Right lobe of liver (tissue), 6 donors: ENCODE measurements at regions not wholly inside any gene's neighbourhood (a gene's known extent, or its start where the extent isn't known, plus 50 kb on each side); places are given as distances from the start of the nearest gene placed in this dataset.

Experiments used
- ATAC-seq, 4 donors: fragments of 200-7000 bp; cut with Tn5 transposase; one replicate each; pipeline ENCODE4 v1.9.1; 2020; ENCODE audit warnings: mild to moderate bottlenecking in 4 of 4, moderate library complexity in 4 of 4
- DNase-seq, 3 donors: peaks; one replicate each; pipeline ENCODE4 v3.0.0-alpha.2; 2020
- H3K27ac ChIP-seq, 3 donors: fragments of 200-600 bp; one replicate each; pipeline ENCODE4 v1.8.0; 2022
- H3K27me3 ChIP-seq, 2 donors: fragments of 200-600 bp; one replicate each; pipeline ENCODE4 v1.8.0; 2022
- H3K36me3 ChIP-seq, 4 donors: fragments of 200-600 bp; sonication (generic) in 1 of 4; one replicate each; pipeline versions ENCODE4 v1.5.1 to v1.8.0; 2017 to 2022; ENCODE audit warnings: control low read depth in 1 of 4
- H3K4me1 ChIP-seq, 4 donors: fragments of 200-600 bp; sonication (generic) in 1 of 4; one replicate each; pipeline versions ENCODE4 v1.5.1 to v1.8.0; 2017 to 2022; ENCODE audit warnings: control low read depth in 1 of 4
- H3K4me3 ChIP-seq, 3 donors: fragments of 200-600 bp; one replicate each; pipeline ENCODE4 v1.8.0; 2022
- H3K9me3 ChIP-seq, 4 donors: fragments of 200-600 bp; sonication (generic) in 1 of 4; one replicate each; pipeline versions ENCODE4 v1.5.1 to v1.8.0; 2017 to 2022; ENCODE audit warnings: control low read depth in 1 of 4
- POLR2A ChIP-seq: fragments of 450-650 bp; IDR thresholded peaks from one replicate; pipeline ENCODE4 v1.6.1; 2017; ENCODE audit warnings: antibody characterized with exemption, mild to moderate bottlenecking
- WGBS: methylation state at CpG from one replicate; pipeline ENCODE4 v1.1.6; 2018; ENCODE audit warnings: low coverage, low lambda C conversion rate; ENCODE audit not compliant: insufficient coverage; ENCODE audit errors: missing lambda C conversion rate; 5-methylcytosine and 5-hydroxymethylcytosine counted together
- intact Hi-C, 2 donors: fragments of 100-400 bp; cut with DNase I; formaldehyde crosslinking; loops; one replicate each; pipeline versions ENCODE4 v1.11.2 to v1.14.1; 2022
- TF ChIP-seq, protein P1 (sequence below), 4 donors: fragments of 200-600 bp in 3 of 4; fragments of 450-650 bp in 1 of 4; IDR thresholded peaks; one replicate each; pipeline versions ENCODE4 v1.5.1 to v1.8.0; 2016 to 2022; ENCODE audit warnings: antibody characterized with exemption in 4 of 4, mild to moderate bottlenecking in 2 of 4
- donor health status: DM: no; HTN: yes; CAD: no.
- donor health status: DM: no; HTN: no; CAD: no.
- donor health status: DM: no; HTN: no; CAD: no.
- donor health status: DM: no; HTN: yes; CAD: no.
- donor health status: DM: no; HTN: yes; CAD: no.

DNA sequence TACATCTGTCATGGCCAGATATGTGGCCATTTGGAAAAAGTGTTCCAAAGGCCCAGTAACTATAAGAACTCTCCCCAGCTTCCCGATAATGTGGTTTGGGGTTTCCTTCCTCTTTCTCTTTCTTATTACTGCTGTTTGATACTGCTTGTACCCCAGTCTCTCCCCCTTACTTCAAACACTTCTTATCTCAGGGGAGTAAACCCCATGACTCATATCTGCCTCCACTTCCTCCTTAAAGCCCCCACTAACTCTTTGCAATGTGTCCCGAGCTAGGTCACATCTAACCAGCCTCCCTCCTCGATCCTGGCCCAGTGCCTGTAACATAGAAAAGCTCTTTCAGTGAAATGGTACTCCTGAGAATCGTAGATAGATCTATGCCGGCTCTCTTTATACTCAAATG is 82.4 kb upstream of the STARD13 start:
- no peaks in the 10 kb centered on the region for H3K27me3 ChIP-seq
- H3K36me3 ChIP-seq, result no peaks in the 10 kb centered on the region
- intact Hi-C loops, result no loop called here
- no peak overlapping the region for H3K27ac ChIP-seq
- H3K4me1 ChIP-seq, result no peaks in the 10 kb centered on the region
- 65% methylated on average over 5 of the region's 5 CpGs for WGBS
- ATAC-seq (no peak), DNase-seq (no peak)
- TF ChIP-seq, protein P1, sequence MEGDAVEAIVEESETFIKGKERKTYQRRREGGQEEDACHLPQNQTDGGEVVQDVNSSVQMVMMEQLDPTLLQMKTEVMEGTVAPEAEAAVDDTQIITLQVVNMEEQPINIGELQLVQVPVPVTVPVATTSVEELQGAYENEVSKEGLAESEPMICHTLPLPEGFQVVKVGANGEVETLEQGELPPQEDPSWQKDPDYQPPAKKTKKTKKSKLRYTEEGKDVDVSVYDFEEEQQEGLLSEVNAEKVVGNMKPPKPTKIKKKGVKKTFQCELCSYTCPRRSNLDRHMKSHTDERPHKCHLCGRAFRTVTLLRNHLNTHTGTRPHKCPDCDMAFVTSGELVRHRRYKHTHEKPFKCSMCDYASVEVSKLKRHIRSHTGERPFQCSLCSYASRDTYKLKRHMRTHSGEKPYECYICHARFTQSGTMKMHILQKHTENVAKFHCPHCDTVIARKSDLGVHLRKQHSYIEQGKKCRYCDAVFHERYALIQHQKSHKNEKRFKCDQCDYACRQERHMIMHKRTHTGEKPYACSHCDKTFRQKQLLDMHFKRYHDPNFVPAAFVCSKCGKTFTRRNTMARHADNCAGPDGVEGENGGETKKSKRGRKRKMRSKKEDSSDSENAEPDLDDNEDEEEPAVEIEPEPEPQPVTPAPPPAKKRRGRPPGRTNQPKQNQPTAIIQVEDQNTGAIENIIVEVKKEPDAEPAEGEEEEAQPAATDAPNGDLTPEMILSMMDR (IDR thresholded peaks at IDR 0.05), result no peak
- TF ChIP-seq POLR2A, result no peak
- no peak overlapping the region for H3K4me3 ChIP-seq
- H3K9me3 ChIP-seq, result no peaks in the 10 kb centered on the region

DNA sequence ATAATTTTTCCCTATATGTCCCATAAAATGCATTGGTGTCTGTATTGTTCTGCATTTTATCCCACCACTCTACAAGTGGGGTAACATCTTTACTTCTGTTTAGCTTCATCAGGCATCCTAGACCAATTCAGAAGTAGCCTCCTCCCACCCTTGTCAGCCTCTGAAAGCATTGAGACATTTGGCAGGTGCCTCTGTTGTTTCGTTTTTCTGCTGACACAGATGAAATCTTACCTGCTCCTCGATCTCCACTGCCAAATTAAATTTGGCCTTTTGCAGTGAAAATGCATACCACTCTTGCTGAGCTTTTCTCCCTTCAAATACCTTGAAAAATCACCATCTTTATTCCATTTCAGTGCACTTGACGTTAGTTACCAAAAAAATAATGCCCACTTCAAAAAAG is 83.5 kb upstream of the STARD13 start:
- H3K27me3 ChIP-seq, result no peaks in the 10 kb centered on the region
- ATAC-seq, result no peak
- no peak for DNase-seq
- intact Hi-C loops, result no loop called here
- H3K9me3 ChIP-seq, result no peaks in the 10 kb centered on the region
- 44% methylated on average over 3 of the region's 3 CpGs for WGBS
- H3K27ac ChIP-seq, result no peak overlapping the region
- no peak for TF ChIP-seq POLR2A
- TF ChIP-seq, protein P1 (IDR thresholded peaks at IDR 0.05), result no peak
- H3K36me3 ChIP-seq, result no peaks in the 10 kb centered on the region
- no peak overlapping the region for H3K4me3 ChIP-seq
- no peaks in the 10 kb centered on the region for H3K4me1 ChIP-seq

DNA sequence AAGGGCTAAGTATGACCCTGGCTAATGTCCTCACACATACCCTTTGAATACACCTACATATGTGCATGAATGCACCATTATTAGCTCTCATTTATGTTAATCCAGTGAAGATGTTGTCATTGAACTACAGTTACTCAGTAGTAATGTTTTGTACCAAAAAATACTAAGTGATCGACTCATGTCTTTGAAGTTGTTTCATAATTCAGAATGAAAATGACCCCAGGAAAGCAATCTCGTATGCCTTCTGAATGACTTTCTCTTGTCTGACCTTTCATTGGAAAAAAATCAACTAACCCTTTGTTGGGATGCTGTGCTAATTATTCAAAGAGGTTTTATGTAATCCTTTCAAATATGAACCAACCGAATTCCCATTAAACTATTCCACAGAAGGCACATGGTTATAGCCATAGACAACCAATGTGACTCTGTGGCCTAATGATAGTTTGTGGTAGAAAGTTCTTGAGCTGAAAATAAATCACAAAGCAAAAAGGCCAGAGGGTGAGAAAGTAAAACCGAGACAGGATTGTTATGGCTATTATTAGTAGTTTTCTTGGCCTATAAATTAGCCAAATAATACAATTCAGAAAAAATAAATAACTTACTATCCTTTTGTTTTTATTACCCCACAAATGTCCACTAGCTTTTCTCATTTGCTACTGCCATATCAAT is 86.8 kb upstream of the STARD13 start:
- ATAC-seq (no peak), DNase-seq (no peak)
- WGBS, result 61% methylated on average over 4 of the region's 4 CpGs
- intact Hi-C loops, result no loop called here
- Histone ChIP-seq H3K9me3 (no peaks in the 10 kb centered on the region), H3K36me3 (no peaks in the 10 kb centered on the region), H3K27me3 (no peaks in the 10 kb centered on the region), H3K4me1 (no peaks in the 10 kb centered on the region), H3K27ac (no peak overlapping the region), H3K4me3 (no peak overlapping the region)
- TF ChIP-seq, protein P1 (IDR thresholded peaks at IDR 0.05), result no peak
- no peak for TF ChIP-seq POLR2A

DNA sequence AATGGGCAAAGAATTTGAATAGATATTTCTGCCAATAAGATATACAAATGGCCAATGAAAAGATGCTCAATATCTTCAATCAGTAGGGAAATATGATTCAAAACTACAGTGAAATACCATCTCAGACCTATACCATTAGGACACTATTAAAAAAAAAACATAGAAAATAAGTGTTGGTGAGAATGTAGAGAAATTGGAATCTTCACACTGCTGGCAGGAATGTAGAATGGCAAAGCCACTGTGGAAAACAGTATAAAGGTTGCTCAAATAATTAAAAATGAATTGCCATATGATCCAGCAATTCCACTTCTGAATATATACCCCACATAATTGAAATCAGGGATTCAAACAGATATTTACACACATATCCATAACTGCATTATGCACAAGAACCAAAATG is 88.1 kb upstream of the STARD13 start:
- no peaks in the 10 kb centered on the region for H3K9me3 ChIP-seq
- ATAC-seq (no peak), DNase-seq (no peak)
- H3K27me3 ChIP-seq, result no peaks in the 10 kb centered on the region
- no peak for TF ChIP-seq POLR2A
- TF ChIP-seq, protein P1 (IDR thresholded peaks at IDR 0.05), result no peak
- H3K4me1 ChIP-seq, result no peaks in the 10 kb centered on the region
- no peak overlapping the region for H3K27ac ChIP-seq
- no peak overlapping the region for H3K4me3 ChIP-seq
- intact Hi-C loops, result no loop called here
- H3K36me3 ChIP-seq, result no peaks in the 10 kb centered on the region

DNA sequence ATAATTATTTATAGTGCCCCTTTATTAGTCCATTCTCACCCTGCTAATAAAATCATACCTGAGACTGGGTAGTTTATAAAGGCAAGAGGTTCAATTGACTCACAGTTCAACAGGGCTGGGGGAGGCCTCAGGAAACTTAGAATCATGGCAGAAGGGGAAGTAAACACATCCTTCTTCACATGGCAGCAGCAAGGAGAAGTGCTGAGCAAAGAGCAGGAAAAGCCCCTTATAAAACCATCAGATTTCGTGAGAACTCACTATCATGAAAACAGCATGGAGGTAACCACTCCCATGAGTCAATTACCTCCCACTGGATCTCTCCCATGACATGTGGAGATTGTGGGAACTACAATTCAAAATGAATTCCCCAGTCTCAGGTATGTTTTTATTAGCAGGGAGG is 89.9 kb upstream of the STARD13 start:
- Histone ChIP-seq H3K27ac (no peak overlapping the region), H3K27me3 (no peaks in the 10 kb centered on the region), H3K36me3 (no peaks in the 10 kb centered on the region), H3K9me3 (no peaks in the 10 kb centered on the region), H3K4me3 (no peak overlapping the region), H3K4me1 (no peaks in the 10 kb centered on the region)
- intact Hi-C loops, result no loop called here
- no peak for ATAC-seq
- 100% methylated on average over 1 of the region's 1 CpG for WGBS
- DNase-seq, result no peak
- no peak for TF ChIP-seq POLR2A
- TF ChIP-seq, protein P1 (IDR thresholded peaks at IDR 0.05), result no peak
